ENCODE measurements at regions not wholly inside any gene's neighbourhood (a gene's known extent, or its start where the extent isn't known, plus 50 kb on each side); places are given as distances from the start of the nearest gene placed in this dataset.

DNA sequence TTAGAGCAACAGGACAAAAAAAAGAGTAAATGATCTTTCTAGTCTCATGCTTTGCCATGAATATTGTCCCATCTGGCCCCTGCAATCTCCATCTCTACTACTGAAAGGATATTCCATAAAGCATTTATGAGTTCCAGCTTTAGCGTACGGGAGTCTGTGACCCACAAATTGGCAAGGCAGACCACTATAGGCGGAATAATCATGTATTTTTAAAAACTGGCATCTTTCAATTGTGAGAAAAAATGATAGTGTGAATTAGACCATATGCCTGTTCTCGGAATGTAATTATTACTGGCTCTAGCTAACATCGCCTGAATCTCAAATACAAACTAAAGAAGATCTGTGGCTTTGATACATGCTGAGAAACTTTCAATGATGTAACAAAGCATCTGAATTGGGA, 738.1 kb upstream of the NXPH2 start:
- no peaks in the 10 kb centered on the region for H3K4me1 Mint-ChIP-seq
- H4K5ac ChIP-seq (ENCODE audit: insufficient read length, low read depth, low read length): no peak overlapping the region

More for the DNA sequence above, 738.1 kb upstream of the NXPH2 start:
- no peak overlapping the region for H2BK120ac ChIP-seq (ENCODE audit: low read depth, low read length, poor library complexity, severe bottlenecking)
- Mint-ChIP-seq H3K27ac (no peak overlapping the region), H3K27me3 (ENCODE audit: low read depth) (no peaks in the 10 kb centered on the region), H3K36me3 (ENCODE audit: insufficient read depth in 1 of 3, low read depth in 3 of 3) (no peaks in the 10 kb centered on the region), H3K4me3 (no peak overlapping the region), H3K9me3 (no peaks in the 10 kb centered on the region; a peak in 1 of 5 replicates)
- H2BK20ac ChIP-seq (ENCODE audit: low read depth, low read length, poor library complexity, severe bottlenecking): no peak overlapping the region
- no peaks in the 10 kb centered on the region for H3K4me1 ChIP-seq (ENCODE audit: insufficient read depth, low read length)
- no peak overlapping the region for H4K91ac ChIP-seq (ENCODE audit: insufficient read length, low read depth, low read length)
- WGBS (ENCODE audit: extremely low coverage, insufficient read length, low lambda C conversion rate): no CpG with 5 or more reads among the region's 5 CpGs
- no peak overlapping the region for H3K4me2 ChIP-seq (ENCODE audit: insufficient read depth, insufficient read length, low read length)
- H3K27ac ChIP-seq (ENCODE audit: insufficient read length, low read depth, low read length): no peak overlapping the region
- H2AK5ac ChIP-seq (ENCODE audit: insufficient read length, low read length): no peak overlapping the region
- no peaks in the 10 kb centered on the region for H3K23me2 ChIP-seq (ENCODE audit: insufficient read length, low read depth, low read length, poor library complexity, severe bottlenecking)
- H2BK15ac ChIP-seq (ENCODE audit: low read depth, low read length): no peak overlapping the region
- no peak overlapping the region for H3K9ac ChIP-seq (ENCODE audit: extremely low read depth, insufficient read length, low read length)
- TF ChIP-seq, protein P1, sequence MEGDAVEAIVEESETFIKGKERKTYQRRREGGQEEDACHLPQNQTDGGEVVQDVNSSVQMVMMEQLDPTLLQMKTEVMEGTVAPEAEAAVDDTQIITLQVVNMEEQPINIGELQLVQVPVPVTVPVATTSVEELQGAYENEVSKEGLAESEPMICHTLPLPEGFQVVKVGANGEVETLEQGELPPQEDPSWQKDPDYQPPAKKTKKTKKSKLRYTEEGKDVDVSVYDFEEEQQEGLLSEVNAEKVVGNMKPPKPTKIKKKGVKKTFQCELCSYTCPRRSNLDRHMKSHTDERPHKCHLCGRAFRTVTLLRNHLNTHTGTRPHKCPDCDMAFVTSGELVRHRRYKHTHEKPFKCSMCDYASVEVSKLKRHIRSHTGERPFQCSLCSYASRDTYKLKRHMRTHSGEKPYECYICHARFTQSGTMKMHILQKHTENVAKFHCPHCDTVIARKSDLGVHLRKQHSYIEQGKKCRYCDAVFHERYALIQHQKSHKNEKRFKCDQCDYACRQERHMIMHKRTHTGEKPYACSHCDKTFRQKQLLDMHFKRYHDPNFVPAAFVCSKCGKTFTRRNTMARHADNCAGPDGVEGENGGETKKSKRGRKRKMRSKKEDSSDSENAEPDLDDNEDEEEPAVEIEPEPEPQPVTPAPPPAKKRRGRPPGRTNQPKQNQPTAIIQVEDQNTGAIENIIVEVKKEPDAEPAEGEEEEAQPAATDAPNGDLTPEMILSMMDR (conservative IDR thresholded peaks at IDR 0.05): no peak
- H2BK12ac ChIP-seq (ENCODE audit: insufficient read length, low read depth, low read length): no peak overlapping the region
- no peak overlapping the region for H3K23ac ChIP-seq (ENCODE audit: insufficient read length, low read depth, low read length)
- no peaks in the 10 kb centered on the region for H3K79me2 ChIP-seq (ENCODE audit: insufficient read depth, low read length)
- H2BK5ac ChIP-seq (ENCODE audit: insufficient read length, low read length): no peak overlapping the region
- no peak overlapping the region for H2AFZ ChIP-seq (ENCODE audit: low read length)
- H3T11ph ChIP-seq (ENCODE audit: low read length): no peak overlapping the region
- H4K8ac ChIP-seq (replicated peaks; ENCODE audit: insufficient read length, low read depth, low read length): no peak overlapping the region
- H3K79me1 ChIP-seq (ENCODE audit: insufficient read depth, low read depth, low read length, poor library complexity, severe bottlenecking): no peaks in the 10 kb centered on the region
- H3K18ac ChIP-seq (ENCODE audit: insufficient read length, low read depth, low read length): no peak overlapping the region
- no peak overlapping the region for H3K14ac ChIP-seq (ENCODE audit: insufficient read depth, low read length)
- H3K9me3 ChIP-seq (ENCODE audit: control insufficient read depth, low read depth, low read length): no peaks in the 10 kb centered on the region
- no peak overlapping the region for H3K4ac ChIP-seq (ENCODE audit: low read depth, low read length)
- no peak for DNase-seq
- H4K20me1 ChIP-seq (ENCODE audit: control insufficient read depth, insufficient read depth, insufficient read length): no peaks in the 10 kb centered on the region
- H3K56ac ChIP-seq (ENCODE audit: insufficient read length, low read depth, low read length): no peak overlapping the region
- no peaks in the 10 kb centered on the region for H3K27me3 ChIP-seq (ENCODE audit: insufficient read depth, low read length)
